ENCODE measurements at regions not wholly inside any gene's neighbourhood (a gene's known extent, or its start where the extent isn't known, plus 50 kb on each side); places are given as distances from the start of the nearest gene placed in this dataset.

DNA sequence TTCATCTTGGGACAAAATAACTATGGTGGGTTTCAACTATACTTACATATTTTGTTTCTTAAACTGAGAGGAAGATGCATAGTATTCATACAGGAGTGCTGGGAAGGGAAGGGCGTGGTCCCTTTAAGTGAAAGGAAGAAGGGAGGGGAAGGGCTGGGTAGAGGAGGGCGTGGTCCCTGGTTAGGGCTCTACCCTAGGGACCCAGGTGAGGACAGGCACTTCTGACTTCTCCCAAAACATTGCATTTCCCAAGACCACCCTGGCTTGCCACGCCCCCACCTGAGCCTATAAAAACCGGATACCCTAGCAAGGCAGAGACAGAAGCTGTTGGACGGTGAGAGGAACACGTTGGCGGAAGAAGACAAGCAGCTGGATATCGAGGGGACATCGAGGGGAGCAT lies 157.6 kb upstream of the PLXNA4 start:
- Histone ChIP-seq H3K27me3 (ENCODE audit: control insufficient read depth, insufficient read depth, low read length) (peaks cover 12% of the 10 kb centered on the region), H3K27ac (ENCODE audit: low read depth, low read length) (no peak overlapping the region), H3K9me3 (ENCODE audit: control insufficient read depth, insufficient read depth, low read length) (no peaks in the 10 kb centered on the region), H3K4me3 (ENCODE audit: low read depth, low read length) (no peak overlapping the region)
- TF ChIP-seq, protein P1, sequence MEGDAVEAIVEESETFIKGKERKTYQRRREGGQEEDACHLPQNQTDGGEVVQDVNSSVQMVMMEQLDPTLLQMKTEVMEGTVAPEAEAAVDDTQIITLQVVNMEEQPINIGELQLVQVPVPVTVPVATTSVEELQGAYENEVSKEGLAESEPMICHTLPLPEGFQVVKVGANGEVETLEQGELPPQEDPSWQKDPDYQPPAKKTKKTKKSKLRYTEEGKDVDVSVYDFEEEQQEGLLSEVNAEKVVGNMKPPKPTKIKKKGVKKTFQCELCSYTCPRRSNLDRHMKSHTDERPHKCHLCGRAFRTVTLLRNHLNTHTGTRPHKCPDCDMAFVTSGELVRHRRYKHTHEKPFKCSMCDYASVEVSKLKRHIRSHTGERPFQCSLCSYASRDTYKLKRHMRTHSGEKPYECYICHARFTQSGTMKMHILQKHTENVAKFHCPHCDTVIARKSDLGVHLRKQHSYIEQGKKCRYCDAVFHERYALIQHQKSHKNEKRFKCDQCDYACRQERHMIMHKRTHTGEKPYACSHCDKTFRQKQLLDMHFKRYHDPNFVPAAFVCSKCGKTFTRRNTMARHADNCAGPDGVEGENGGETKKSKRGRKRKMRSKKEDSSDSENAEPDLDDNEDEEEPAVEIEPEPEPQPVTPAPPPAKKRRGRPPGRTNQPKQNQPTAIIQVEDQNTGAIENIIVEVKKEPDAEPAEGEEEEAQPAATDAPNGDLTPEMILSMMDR (IDR thresholded peaks at IDR 0.05; ENCODE audit: low read depth, low read length) = no peak
- POLR2A ChIA-PET = no interaction called here
- CTCF ChIA-PET = no interaction called here
- no peak for DNase-seq (ENCODE audit: low read depth, low spot score)

DNA sequence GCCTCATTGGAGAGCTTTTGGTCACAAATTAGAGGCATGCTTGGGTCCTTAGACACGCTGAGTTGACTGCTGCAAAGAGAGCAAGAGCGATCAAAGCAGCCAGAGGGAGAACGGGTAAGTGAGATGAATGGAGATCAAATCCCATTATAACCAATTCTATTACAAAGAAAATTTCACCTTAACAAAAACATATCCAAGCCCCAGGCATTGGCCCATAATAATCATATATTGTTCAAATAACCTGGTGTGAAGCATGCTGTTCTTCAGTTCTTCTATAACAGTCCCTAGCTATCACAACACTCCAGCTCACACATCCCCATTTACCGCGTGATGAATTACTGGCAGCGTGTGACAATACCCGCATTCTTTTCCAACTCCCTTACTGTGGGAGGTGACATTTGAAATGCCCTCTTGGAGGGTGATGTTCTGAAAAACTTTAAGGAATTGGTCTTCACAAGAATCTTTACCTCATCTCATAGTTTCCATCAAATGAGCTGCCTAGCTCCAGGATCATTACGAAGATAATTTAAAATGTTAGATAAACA lies 156.1 kb upstream of the PLXNA4 start:
- ChIA-PET POLR2A (no interaction called here), CTCF (no interaction called here)
- Histone ChIP-seq H3K27ac (ENCODE audit: low read depth, low read length) (no peak overlapping the region), H3K4me3 (ENCODE audit: low read depth, low read length) (no peak overlapping the region), H3K27me3 (ENCODE audit: control insufficient read depth, insufficient read depth, low read length) (peaks cover 19% of the 10 kb centered on the region), H3K9me3 (ENCODE audit: control insufficient read depth, insufficient read depth, low read length) (no peaks in the 10 kb centered on the region)
- no peak for DNase-seq (ENCODE audit: low read depth, low spot score)
- TF ChIP-seq, protein P1 (IDR thresholded peaks at IDR 0.05; ENCODE audit: low read depth, low read length) = no peak

DNA sequence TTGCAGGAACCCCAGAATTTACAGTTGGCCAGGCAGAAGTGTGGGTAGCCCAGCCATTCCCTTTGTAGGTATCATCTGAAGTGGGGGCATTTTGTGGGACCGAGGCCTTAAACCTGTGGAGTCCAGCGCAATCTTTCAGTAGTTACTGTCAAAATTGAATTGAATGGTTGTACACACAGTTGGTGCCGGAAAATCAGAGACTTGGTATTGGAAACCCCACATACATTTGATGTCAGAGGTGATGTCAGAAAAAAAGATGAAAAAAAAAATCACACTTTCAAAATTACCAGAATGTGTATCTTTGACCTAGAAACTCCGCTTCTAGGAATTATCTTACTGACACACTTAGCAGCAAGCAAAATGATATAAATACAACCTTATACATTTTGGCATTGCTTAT lies 153.8 kb upstream of the PLXNA4 start:
- TF ChIP-seq, protein P1 (IDR thresholded peaks at IDR 0.05; ENCODE audit: low read depth, low read length) = no peak
- H3K27me3 ChIP-seq (ENCODE audit: control insufficient read depth, insufficient read depth, low read length) = peaks cover 23% of the 10 kb centered on the region
- no peaks in the 10 kb centered on the region for H3K9me3 ChIP-seq (ENCODE audit: control insufficient read depth, insufficient read depth, low read length)
- CTCF ChIA-PET = no interaction called here
- POLR2A ChIA-PET = no interaction called here
- no peak overlapping the region for H3K4me3 ChIP-seq (ENCODE audit: low read depth, low read length)
- DNase-seq (ENCODE audit: low read depth, low spot score) = no peak
- H3K27ac ChIP-seq (ENCODE audit: low read depth, low read length) = no peak overlapping the region

DNA sequence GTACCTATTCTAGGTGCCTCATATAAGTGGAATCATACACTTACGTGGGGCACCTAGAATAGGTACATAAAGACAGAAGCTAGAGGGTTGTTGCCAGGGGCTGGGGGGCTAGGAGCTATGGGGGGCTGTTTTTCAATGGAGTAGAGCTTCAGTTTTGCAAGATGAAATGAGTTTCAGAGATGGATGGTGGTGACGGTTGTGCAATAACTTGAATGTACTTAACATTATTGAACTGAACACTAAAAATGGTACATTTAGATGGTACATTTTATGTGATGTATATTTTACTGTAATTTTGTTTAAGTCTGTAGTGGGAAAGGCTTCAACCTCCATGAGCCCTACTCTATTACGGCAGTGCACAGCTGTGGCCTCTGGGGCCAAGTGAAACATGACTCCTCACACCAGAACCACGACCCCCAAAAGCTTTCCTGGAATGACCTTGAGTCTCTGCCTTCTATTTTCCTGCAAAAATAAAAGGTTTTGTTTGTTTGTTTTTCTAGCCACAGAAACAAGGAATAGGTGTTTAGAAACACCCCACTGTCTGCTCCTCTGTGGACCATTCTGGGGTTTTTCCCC lies 147.3 kb upstream of the PLXNA4 start:
- H3K9me3 ChIP-seq (ENCODE audit: control insufficient read depth, insufficient read depth, low read length) = no peaks in the 10 kb centered on the region; the same call in 1 of the 2 replicates
- CTCF ChIA-PET = no interaction called here
- H3K4me3 ChIP-seq (ENCODE audit: low read depth, low read length) = no peak overlapping the region
- TF ChIP-seq, protein P1 (IDR thresholded peaks at IDR 0.05; ENCODE audit: low read depth, low read length) = no peak
- POLR2A ChIA-PET = no interaction called here
- no peak overlapping the region for H3K27ac ChIP-seq (ENCODE audit: low read depth, low read length)
- DNase-seq (ENCODE audit: low read depth, low spot score) = no peak
- H3K27me3 ChIP-seq (ENCODE audit: control insufficient read depth, insufficient read depth, low read length) = peaks cover 14% of the 10 kb centered on the region

DNA sequence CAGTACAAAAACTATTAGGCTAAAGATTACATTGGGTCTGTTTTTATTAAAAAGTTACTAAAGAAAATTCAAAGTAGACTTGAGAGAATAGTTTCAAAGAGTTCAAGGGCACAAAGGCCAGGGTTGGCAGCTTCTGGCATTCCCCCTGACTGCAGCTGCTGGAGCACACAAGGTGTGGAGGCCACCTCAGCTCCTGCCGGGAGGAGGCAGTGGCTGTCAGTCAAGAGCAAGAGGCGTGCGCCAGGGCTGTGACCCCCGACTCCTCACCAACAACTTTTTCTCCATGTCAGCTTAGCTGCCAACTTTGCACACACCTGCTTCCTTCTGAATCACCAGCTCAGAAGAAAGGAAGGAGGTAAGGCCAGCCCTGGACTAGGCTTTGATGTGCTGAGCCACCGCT lies 144.6 kb upstream of the PLXNA4 start:
- H3K4me3 ChIP-seq (ENCODE audit: low read depth, low read length) = no peak overlapping the region
- peaks cover 3% of the 10 kb centered on the region for H3K27me3 ChIP-seq (ENCODE audit: control insufficient read depth, insufficient read depth, low read length)
- H3K9me3 ChIP-seq (ENCODE audit: control insufficient read depth, insufficient read depth, low read length) = no peaks in the 10 kb centered on the region; the same call in 1 of the 2 replicates
- TF ChIP-seq, protein P1 (IDR thresholded peaks at IDR 0.05; ENCODE audit: low read depth, low read length) = no peak
- DNase-seq (ENCODE audit: low read depth, low spot score) = no peak
- ChIA-PET POLR2A (no interaction called here), CTCF (no interaction called here)
- H3K27ac ChIP-seq (ENCODE audit: low read depth, low read length) = no peak overlapping the region

All from AG04450 (cell line).